ENCODE measurements at regions not wholly inside any gene's neighbourhood (a gene's known extent, or its start where the extent isn't known, plus 50 kb on each side); places are given as distances from the start of the nearest gene placed in this dataset.

GRCh38 chr5:44454002-44454401, 64.8 kb upstream of the FGF10 start:
- no peak overlapping the region for H3K4me3 ChIP-seq (ENCODE audit: low read length)
- no peak for DNase-seq (ENCODE audit: low read depth, low spot score)

- DNase-seq (ENCODE audit: low read depth, low spot score): no peak
- no peak overlapping the region for H3K4me3 ChIP-seq (ENCODE audit: low read length)
Observed at GRCh38 chr5:44446399-44446798, 57.2 kb upstream of the FGF10 start.

- no peak for DNase-seq (ENCODE audit: low read depth, low spot score)
- no peak overlapping the region for H3K4me3 ChIP-seq (ENCODE audit: low read length)
Observed at GRCh38 chr5:44443172-44443571, 54.0 kb upstream of the FGF10 start.

GRCh38 chr5:44441460-44441859, 52.2 kb upstream of the FGF10 start:
- H3K4me3 ChIP-seq (ENCODE audit: low read length): no peak overlapping the region

GRCh38 chr5:44440186-44440585, 51.0 kb upstream of the FGF10 start:
- DNase-seq (ENCODE audit: low read depth, low spot score): no peak

More at GRCh38 chr5:44441460-44441859, 52.2 kb upstream of the FGF10 start:
- DNase-seq (ENCODE audit: low read depth, low spot score): no peak

More at GRCh38 chr5:44440186-44440585, 51.0 kb upstream of the FGF10 start:
- no peak overlapping the region for H3K4me3 ChIP-seq (ENCODE audit: low read length)
